ENCODE measurements at regions not wholly inside any gene's neighbourhood (a gene's known extent, or its start where the extent isn't known, plus 50 kb on each side); places are given as distances from the start of the nearest gene placed in this dataset.

GRCh38 chr3:70120357-70120966, 120.9 kb downstream of the SAMMSON start:
- DNase-seq: peak; percentile 21

- DNase-seq: no peak
Observed at GRCh38 chr3:70127192-70127591, 127.7 kb downstream of the SAMMSON start.

GRCh38 chr3:70137366-70137765, 137.8 kb downstream of the SAMMSON start:
- DNase-seq: no peak

- no peak for DNase-seq
Observed at GRCh38 chr3:70138606-70139005, 139.1 kb downstream of the SAMMSON start.
